ENCODE measurements at regions not wholly inside any gene's neighbourhood (a gene's known extent, or its start where the extent isn't known, plus 50 kb on each side); places are given as distances from the start of the nearest gene placed in this dataset.

- no peak overlapping the region for H3K4me3 Mint-ChIP-seq
- TF ChIP-seq CTCF (IDR thresholded peaks at IDR 0.05; ENCODE audit: unreplicated experiment): no peak
Observed at GRCh38 chr3:55203006-55203405, 275.1 kb upstream of the LRTM1 start.

GRCh38 chr3:55202326-55202725 lies 274.5 kb upstream of the LRTM1 start:
- Mint-ChIP-seq H3K27ac (no peak overlapping the region), H3K4me3 (no peak overlapping the region), H3K27me3 (ENCODE audit: low read depth) (no peaks in the 10 kb centered on the region), H3K4me1 (peaks cover 25% of the 10 kb centered on the region), H3K36me3 (no peaks in the 10 kb centered on the region), H3K9me3 (no peaks in the 10 kb centered on the region)
- DNase-seq (ENCODE audit: low spot score in 2 of 2, unreplicated experiment in 2 of 2): no peak
- no peak for TF ChIP-seq CTCF (IDR thresholded peaks at IDR 0.05; ENCODE audit: unreplicated experiment)

More at GRCh38 chr3:55203006-55203405, 275.1 kb upstream of the LRTM1 start:
- H3K36me3 Mint-ChIP-seq: no peaks in the 10 kb centered on the region
- peaks cover 25% of the 10 kb centered on the region for H3K4me1 Mint-ChIP-seq
- peak overlapping the region; percentile 36 for H3K27ac Mint-ChIP-seq
- no peaks in the 10 kb centered on the region for H3K27me3 Mint-ChIP-seq (ENCODE audit: low read depth)
- no peak for DNase-seq (ENCODE audit: low spot score in 2 of 2, unreplicated experiment in 2 of 2)
- H3K9me3 Mint-ChIP-seq: peaks cover 4% of the 10 kb centered on the region

- Mint-ChIP-seq H3K4me3 (no peak overlapping the region), H3K36me3 (no peaks in the 10 kb centered on the region), H3K27me3 (ENCODE audit: low read depth) (no peaks in the 10 kb centered on the region), H3K27ac (no peak overlapping the region), H3K4me1 (peaks cover 25% of the 10 kb centered on the region), H3K9me3 (no peaks in the 10 kb centered on the region)
- TF ChIP-seq CTCF (IDR thresholded peaks at IDR 0.05; ENCODE audit: unreplicated experiment): no peak
- no peak for DNase-seq (ENCODE audit: low spot score in 2 of 2, unreplicated experiment in 2 of 2)
Observed at GRCh38 chr3:55201779-55202178, 273.9 kb upstream of the LRTM1 start.

GRCh38 chr3:55200906-55201305 lies 273.0 kb upstream of the LRTM1 start:
- no peak overlapping the region for H3K27ac Mint-ChIP-seq
- no peaks in the 10 kb centered on the region for H3K9me3 Mint-ChIP-seq
- DNase-seq (ENCODE audit: low spot score in 2 of 2, unreplicated experiment in 2 of 2): no peak
- no peaks in the 10 kb centered on the region for H3K36me3 Mint-ChIP-seq
- H3K27me3 Mint-ChIP-seq (ENCODE audit: low read depth): no peaks in the 10 kb centered on the region
- H3K4me1 Mint-ChIP-seq: peaks cover 24% of the 10 kb centered on the region
- TF ChIP-seq CTCF (IDR thresholded peaks at IDR 0.05; ENCODE audit: unreplicated experiment): no peak
- no peak overlapping the region for H3K4me3 Mint-ChIP-seq

- Mint-ChIP-seq H3K9me3 (peaks cover 4% of the 10 kb centered on the region), H3K36me3 (no peaks in the 10 kb centered on the region), H3K4me3 (no peak overlapping the region), H3K4me1 (peaks cover 14% of the 10 kb centered on the region), H3K27me3 (ENCODE audit: low read depth) (no peaks in the 10 kb centered on the region), H3K27ac (no peak overlapping the region)
- no peak for TF ChIP-seq CTCF (IDR thresholded peaks at IDR 0.05; ENCODE audit: unreplicated experiment)
- no peak for DNase-seq (ENCODE audit: low spot score in 2 of 2, unreplicated experiment in 2 of 2)
Observed at GRCh38 chr3:55198554-55198953, 270.7 kb upstream of the LRTM1 start.

- H3K4me1 Mint-ChIP-seq: peaks cover 4% of the 10 kb centered on the region
- no peaks in the 10 kb centered on the region for H3K27me3 Mint-ChIP-seq (ENCODE audit: low read depth)
- no peak for TF ChIP-seq CTCF (IDR thresholded peaks at IDR 0.05; ENCODE audit: unreplicated experiment)
- H3K4me3 Mint-ChIP-seq: no peak overlapping the region
- no peaks in the 10 kb centered on the region for H3K36me3 Mint-ChIP-seq
- no peak overlapping the region for H3K27ac Mint-ChIP-seq
- peaks cover 5% of the 10 kb centered on the region for H3K9me3 Mint-ChIP-seq
- DNase-seq (ENCODE audit: low spot score in 2 of 2, unreplicated experiment in 2 of 2): no peak
Observed at GRCh38 chr3:55197021-55197420, 269.2 kb upstream of the LRTM1 start.

Measured in mesothelial cell of epicardium (in vitro differentiated cells).